GM12878 (cell line): ENCODE measurements at regions not wholly inside any gene's neighbourhood (a gene's known extent, or its start where the extent isn't known, plus 50 kb on each side); places are given as distances from the start of the nearest gene placed in this dataset.

Experiments
- CEBPB ChIP-seq, 2 experiments: fragments of 150-350 bp in 1 of 2; IDR thresholded peaks; 2 replicates each; pipeline ENCODE4 v1.6.1; 2012 to 2014; ENCODE audit warnings: low read depth in 2 of 2, low read length in 2 of 2, borderline replicate concordance in 1 of 2, inconsistent platforms in 1 of 2
- TF ChIP-seq, protein P1 (sequence below): IDR thresholded peaks from 2 replicates; pipeline ENCODE4 v1.6.1; 2012; ENCODE audit warnings: low read depth, low read length, improper control_type of control experiment

GRCh38 chr11:29751618-29752017, 265.2 kb downstream of the KCNA4 start:
- TF ChIP-seq, protein P1, sequence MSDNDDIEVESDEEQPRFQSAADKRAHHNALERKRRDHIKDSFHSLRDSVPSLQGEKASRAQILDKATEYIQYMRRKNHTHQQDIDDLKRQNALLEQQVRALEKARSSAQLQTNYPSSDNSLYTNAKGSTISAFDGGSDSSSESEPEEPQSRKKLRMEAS, result no peak
- TF ChIP-seq CEBPB (IDR thresholded peaks at IDR 0.05; ENCODE audit: borderline replicate concordance in 1 of 2, low read depth in 2 of 2, low read length in 2 of 2), result no peak
